Lung (tissue), 11 donors: ENCODE measurements at regions not wholly inside any gene's neighbourhood (a gene's known extent, or its start where the extent isn't known, plus 50 kb on each side); places are given as distances from the start of the nearest gene placed in this dataset.

Experiments used
- ATAC-seq: fragments of 200-7000 bp; cut with Tn5 transposase; one replicate; pipeline ENCODE4 v1.9.1; 2020; ENCODE audit warnings: moderate number of reproducible peaks; ENCODE audit not compliant: insufficient read depth, low FRiP score
- DNase-seq, 3 donors: peaks; one replicate each; pipeline ENCODE4 v3.0.0-alpha.2; 2013 to 2017
- H3K27ac ChIP-seq, 2 donors: one replicate each; pipeline ENCODE4 v1.5.1; 2013; ENCODE audit warnings: mild to moderate bottlenecking in 2 of 2, moderate library complexity in 2 of 2, control low read depth in 1 of 2, inconsistent platforms in 1 of 2, low read depth in 1 of 2, low read length in 1 of 2
- H3K27me3 ChIP-seq, 3 donors: one replicate each; pipeline ENCODE4 v1.5.1; 2013; ENCODE audit warnings: low read length in 2 of 3; ENCODE audit not compliant: control insufficient read depth in 3 of 3, insufficient read depth in 3 of 3
- H3K36me3 ChIP-seq, 4 donors: one replicate each; pipeline ENCODE4 v1.5.1; 2013; ENCODE audit warnings: low read length in 4 of 4, mild to moderate bottlenecking in 1 of 4, moderate library complexity in 1 of 4; ENCODE audit not compliant: control insufficient read depth in 4 of 4, insufficient read depth in 4 of 4
- H3K4me1 ChIP-seq, 5 donors: one replicate each; pipeline ENCODE4 v1.5.1; 2013; ENCODE audit warnings: low read length in 5 of 5, mild to moderate bottlenecking in 2 of 5, moderate library complexity in 1 of 5; ENCODE audit not compliant: control insufficient read depth in 5 of 5, insufficient read depth in 5 of 5
- H3K4me3 ChIP-seq: one replicate; pipeline ENCODE4 v1.5.1; 2013; ENCODE audit warnings: mild to moderate bottlenecking, control low read depth, moderate library complexity
- H3K9ac ChIP-seq, 2 donors: one replicate each; pipeline ENCODE4 v1.5.1; 2013; ENCODE audit warnings: low read length in 2 of 2, control low read depth in 1 of 2; ENCODE audit not compliant: insufficient read depth in 1 of 2
- H3K9me3 ChIP-seq, 4 donors: one replicate each; pipeline ENCODE4 v1.5.1; 2013; ENCODE audit warnings: low read length in 3 of 4, mild to moderate bottlenecking in 1 of 4, moderate library complexity in 1 of 4; ENCODE audit not compliant: control insufficient read depth in 4 of 4, insufficient read depth in 3 of 4
- CTCF ChIP-seq: IDR thresholded peaks from 2 replicates; pipeline ENCODE4 v1.5.1; 2012; ENCODE audit warnings: mild to moderate bottlenecking; ENCODE audit errors: control extremely low read depth, extremely low read depth
- WGBS, 2 donors: extraction: QIAGEN DNeasy Blood & Tissue Kit; methylation state at CpG; one replicate each; pipeline ENCODE4 v1.1.7; 2013; 5-methylcytosine and 5-hydroxymethylcytosine counted together
- donor health status: control.
- donor health status: control.
- donor health status: Bipolar disorder and iron deficiency.
- donor health status: healthy.
- donor health status: DM: yes; HTN: yes; CAD: no.

GRCh38 chr5:123966781-123967180 is 454.8 kb downstream of the CSNK1G3 start:
- no peak for TF ChIP-seq CTCF
- H3K4me3 ChIP-seq = no peak overlapping the region
- DNase-seq (no peak), ATAC-seq (no peak)
- H3K27ac ChIP-seq = no peak overlapping the region
- H3K36me3 ChIP-seq = no peaks in the 10 kb centered on the region
- no peaks in the 10 kb centered on the region for H3K4me1 ChIP-seq
- H3K27me3 ChIP-seq = no peaks in the 10 kb centered on the region
- WGBS, 2 donors = 88 to 92% methylated on average over 1 of the region's 1 CpG
- no peaks in the 10 kb centered on the region for H3K9me3 ChIP-seq
- no peak overlapping the region for H3K9ac ChIP-seq

- 96 to 97% methylated on average over 3 of the region's 3 CpGs for WGBS, 2 donors
- no peak for TF ChIP-seq CTCF
- Histone ChIP-seq H3K4me1 (no peaks in the 10 kb centered on the region), H3K9ac (no peak overlapping the region), H3K9me3 (no peaks in the 10 kb centered on the region), H3K27me3 (no peaks in the 10 kb centered on the region), H3K4me3 (no peak overlapping the region), H3K27ac (no peak overlapping the region), H3K36me3 (no peaks in the 10 kb centered on the region)
- ATAC-seq (no peak), DNase-seq (peak in 2 of 3 donors; percentile 6 to 16)
Measured at GRCh38 chr5:123965626-123966025, 453.6 kb downstream of the CSNK1G3 start.

GRCh38 chr5:123964884-123965283 is 452.9 kb downstream of the CSNK1G3 start:
- no peak overlapping the region for H3K27ac ChIP-seq
- no peak overlapping the region for H3K9ac ChIP-seq
- no peaks in the 10 kb centered on the region for H3K36me3 ChIP-seq
- H3K9me3 ChIP-seq = no peaks in the 10 kb centered on the region
- H3K27me3 ChIP-seq = no peaks in the 10 kb centered on the region
- no peak overlapping the region for H3K4me3 ChIP-seq
- WGBS, 2 donors = 78 to 79% methylated on average over 1 of the region's 1 CpG
- ATAC-seq = no peak
- DNase-seq = no peak
- no peak for TF ChIP-seq CTCF
- no peaks in the 10 kb centered on the region for H3K4me1 ChIP-seq

- Histone ChIP-seq H3K4me3 (no peak overlapping the region), H3K27me3 (no peaks in the 10 kb centered on the region), H3K9me3 (peaks cover 0 to 2% (median 0%) of the 10 kb centered on the region in 4 donors), H3K9ac (no peak overlapping the region), H3K27ac (no peak overlapping the region), H3K4me1 (no peaks in the 10 kb centered on the region), H3K36me3 (no peaks in the 10 kb centered on the region)
- 89% methylated on average over 5 of the region's 5 CpGs for WGBS, 2 donors
- TF ChIP-seq CTCF = no peak
- DNase-seq (no peak), ATAC-seq (no peak)
Measured at GRCh38 chr5:123960526-123960925, 448.5 kb downstream of the CSNK1G3 start.
